ENCODE measurements at regions not wholly inside any gene's neighbourhood (a gene's known extent, or its start where the extent isn't known, plus 50 kb on each side); places are given as distances from the start of the nearest gene placed in this dataset.

DNA sequence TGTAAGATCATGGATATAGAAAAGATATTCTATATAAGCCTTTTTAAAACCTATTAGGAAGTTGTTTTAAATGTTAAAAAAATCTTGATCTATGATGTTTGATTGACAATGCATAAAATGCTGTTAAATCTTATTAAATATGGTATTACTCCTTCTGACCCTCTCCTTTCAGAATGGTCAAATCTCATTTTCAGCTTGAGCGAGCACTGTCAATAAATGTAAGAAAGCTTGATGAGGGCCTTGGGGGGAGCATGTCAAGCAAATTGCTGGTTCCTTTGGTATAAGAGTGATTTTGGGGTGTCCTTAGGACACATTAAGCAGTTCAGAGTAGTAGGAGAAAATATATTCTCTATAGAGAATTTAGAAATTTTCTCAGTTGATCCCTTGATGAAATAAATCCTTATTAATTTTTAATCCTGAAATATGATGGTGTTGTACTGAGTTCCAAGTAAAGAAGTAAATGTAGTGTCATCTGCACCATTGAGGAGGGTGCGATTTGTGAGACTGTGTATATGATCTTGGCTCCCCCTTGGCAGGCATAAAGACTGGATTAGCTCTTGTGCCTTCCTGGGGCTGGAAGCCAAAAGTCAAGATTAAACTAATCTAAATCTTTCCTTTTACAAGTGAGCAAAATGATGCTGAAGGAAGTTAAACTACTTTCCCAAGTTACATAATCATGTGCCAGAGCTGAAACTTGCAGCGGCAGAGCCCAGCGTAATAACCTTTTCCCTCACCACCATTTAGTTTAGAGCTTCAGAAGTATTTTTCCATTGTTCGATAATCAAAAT, 82.6 kb upstream of the ANK2 start:
- no peak for DNase-seq (ENCODE audit: low read depth)
- no peaks in the 10 kb centered on the region for H3K27me3 ChIP-seq (ENCODE audit: control insufficient read depth, insufficient read depth, low read length)
- H3K4me3 ChIP-seq (ENCODE audit: low read depth, low read length): no peak overlapping the region
- no peaks in the 10 kb centered on the region for H3K36me3 ChIP-seq (ENCODE audit: control insufficient read depth, insufficient read depth, low read length)
- TF ChIP-seq, protein P1, sequence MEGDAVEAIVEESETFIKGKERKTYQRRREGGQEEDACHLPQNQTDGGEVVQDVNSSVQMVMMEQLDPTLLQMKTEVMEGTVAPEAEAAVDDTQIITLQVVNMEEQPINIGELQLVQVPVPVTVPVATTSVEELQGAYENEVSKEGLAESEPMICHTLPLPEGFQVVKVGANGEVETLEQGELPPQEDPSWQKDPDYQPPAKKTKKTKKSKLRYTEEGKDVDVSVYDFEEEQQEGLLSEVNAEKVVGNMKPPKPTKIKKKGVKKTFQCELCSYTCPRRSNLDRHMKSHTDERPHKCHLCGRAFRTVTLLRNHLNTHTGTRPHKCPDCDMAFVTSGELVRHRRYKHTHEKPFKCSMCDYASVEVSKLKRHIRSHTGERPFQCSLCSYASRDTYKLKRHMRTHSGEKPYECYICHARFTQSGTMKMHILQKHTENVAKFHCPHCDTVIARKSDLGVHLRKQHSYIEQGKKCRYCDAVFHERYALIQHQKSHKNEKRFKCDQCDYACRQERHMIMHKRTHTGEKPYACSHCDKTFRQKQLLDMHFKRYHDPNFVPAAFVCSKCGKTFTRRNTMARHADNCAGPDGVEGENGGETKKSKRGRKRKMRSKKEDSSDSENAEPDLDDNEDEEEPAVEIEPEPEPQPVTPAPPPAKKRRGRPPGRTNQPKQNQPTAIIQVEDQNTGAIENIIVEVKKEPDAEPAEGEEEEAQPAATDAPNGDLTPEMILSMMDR (IDR thresholded peaks at IDR 0.05; ENCODE audit: insufficient read depth, low read length, poor library complexity, severe bottlenecking): no peak

DNA sequence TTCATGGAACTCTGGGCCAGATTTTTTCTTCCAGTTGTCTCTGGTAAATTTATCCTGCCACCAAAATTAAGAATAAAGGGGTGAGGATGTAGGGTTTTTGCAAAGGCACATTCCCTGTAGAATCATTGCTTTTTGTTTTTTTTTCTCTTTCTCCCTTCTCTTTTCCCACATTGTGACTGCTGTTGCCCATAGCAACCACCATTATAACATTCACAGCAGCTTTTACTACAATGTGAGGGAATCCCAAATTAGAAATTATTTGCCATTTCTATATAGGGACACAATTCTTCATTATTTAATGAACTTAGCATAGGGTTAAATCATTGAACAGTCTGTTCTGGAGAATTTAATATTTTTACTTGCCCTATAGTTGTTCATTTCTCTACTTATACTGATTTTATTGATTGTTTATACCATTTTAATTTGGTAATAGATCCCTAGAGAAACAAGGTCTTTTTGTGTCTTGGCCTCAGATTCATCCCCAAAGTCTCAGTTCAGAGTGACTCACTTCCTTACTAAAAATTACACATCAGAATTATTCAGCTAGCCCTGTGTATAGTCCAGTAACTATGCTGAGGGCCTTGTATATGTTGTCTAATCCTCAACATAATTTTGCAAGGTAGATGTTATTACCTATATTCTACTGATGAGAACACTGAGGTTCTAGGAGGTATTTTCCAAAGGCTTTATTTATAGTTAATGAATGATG, 80.8 kb upstream of the ANK2 start:
- no peak for DNase-seq (ENCODE audit: low read depth)
- no peaks in the 10 kb centered on the region for H3K27me3 ChIP-seq (ENCODE audit: control insufficient read depth, insufficient read depth, low read length)
- TF ChIP-seq, protein P1 (IDR thresholded peaks at IDR 0.05; ENCODE audit: insufficient read depth, low read length, poor library complexity, severe bottlenecking): no peak
- no peaks in the 10 kb centered on the region for H3K36me3 ChIP-seq (ENCODE audit: control insufficient read depth, insufficient read depth, low read length)
- H3K4me3 ChIP-seq (ENCODE audit: low read depth, low read length): no peak overlapping the region

DNA sequence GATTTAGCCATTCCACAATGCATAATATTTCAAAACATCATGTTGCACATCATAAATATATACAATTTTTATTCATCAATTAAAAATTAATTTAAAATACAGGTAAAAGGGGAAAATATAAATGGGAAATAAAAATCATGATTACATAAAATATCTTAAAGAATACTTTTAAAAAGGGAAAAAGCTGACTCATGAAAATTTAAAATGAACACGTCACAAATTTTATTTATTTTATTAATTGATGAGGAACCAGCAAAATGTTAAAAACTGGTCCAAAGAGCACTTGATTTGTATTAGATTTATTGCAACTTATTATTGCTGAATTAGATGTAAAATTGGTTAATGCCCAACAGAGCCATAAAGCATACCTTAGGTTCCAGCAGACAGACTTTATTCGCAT, 78.5 kb upstream of the ANK2 start:
- DNase-seq (ENCODE audit: low read depth): no peak
- Histone ChIP-seq H3K4me3 (ENCODE audit: low read depth, low read length) (no peak overlapping the region), H3K27me3 (ENCODE audit: control insufficient read depth, insufficient read depth, low read length) (no peaks in the 10 kb centered on the region), H3K36me3 (ENCODE audit: control insufficient read depth, insufficient read depth, low read length) (no peaks in the 10 kb centered on the region)
- TF ChIP-seq, protein P1 (IDR thresholded peaks at IDR 0.05; ENCODE audit: insufficient read depth, low read length, poor library complexity, severe bottlenecking): no peak

DNA sequence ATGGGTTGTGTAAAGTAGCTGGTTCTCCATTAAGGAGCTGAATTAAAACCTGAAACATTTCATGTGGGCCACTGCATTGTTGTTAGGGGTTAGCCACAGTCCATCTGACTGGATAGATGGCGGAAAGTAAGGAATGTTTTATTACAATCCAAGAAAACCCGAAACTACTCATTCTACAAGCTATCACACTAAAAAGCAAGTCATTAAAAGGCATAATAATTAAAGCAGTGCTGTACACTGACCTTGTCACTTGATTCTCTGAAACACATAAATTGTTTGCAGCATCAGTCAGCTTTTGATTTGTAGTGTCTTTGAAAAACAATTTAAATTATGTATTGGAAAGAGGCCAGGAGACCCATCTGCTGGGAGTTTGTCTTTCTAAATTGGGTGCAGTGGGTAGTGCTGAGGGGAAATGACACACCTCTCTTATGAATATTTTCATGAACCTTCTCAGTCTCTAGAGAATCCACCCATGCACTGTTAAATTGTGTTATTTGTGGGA, 75.7 kb upstream of the ANK2 start:
- TF ChIP-seq, protein P1 (IDR thresholded peaks at IDR 0.05; ENCODE audit: insufficient read depth, low read length, poor library complexity, severe bottlenecking): no peak
- no peak overlapping the region for H3K4me3 ChIP-seq (ENCODE audit: low read depth, low read length)
- H3K27me3 ChIP-seq (ENCODE audit: control insufficient read depth, insufficient read depth, low read length): no peaks in the 10 kb centered on the region
- H3K36me3 ChIP-seq (ENCODE audit: control insufficient read depth, insufficient read depth, low read length): no peaks in the 10 kb centered on the region
- no peak for DNase-seq (ENCODE audit: low read depth)

DNA sequence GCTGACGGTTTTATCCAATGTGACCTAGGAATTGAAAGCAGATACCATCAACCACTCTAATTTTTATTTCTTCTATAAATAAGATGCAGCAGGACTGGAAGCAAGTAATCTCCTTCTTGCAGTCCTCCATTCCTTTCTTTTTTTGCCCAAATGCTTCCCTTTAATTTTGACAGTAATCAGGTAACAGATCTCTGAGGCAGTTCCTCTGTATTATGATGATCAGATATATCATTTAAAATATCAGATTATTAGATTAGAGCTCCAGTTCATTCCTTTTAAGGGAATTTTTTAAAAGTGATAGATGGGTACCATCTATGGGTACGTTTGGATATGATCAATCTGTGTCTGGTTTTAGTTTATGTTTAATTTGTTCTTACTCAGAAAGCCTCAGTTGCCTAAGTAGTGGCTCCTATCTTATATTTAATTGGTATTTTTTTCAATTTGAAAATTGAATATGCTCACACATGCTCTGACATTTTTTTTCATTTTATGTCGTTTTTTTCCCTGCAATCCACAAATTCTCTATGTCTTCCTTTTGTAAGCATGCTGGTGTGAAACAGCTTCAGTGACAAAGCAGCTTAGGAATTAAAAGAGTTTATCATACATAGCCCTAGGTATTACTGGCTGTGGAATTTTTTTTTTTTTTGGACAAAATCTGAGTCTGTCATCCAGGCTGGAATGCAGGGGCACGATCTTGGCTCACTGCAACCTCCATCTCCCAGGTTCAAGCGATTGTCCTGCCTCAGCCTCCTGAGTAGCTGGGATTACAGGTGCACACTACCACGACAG, 73.7 kb upstream of the ANK2 start:
- DNase-seq (ENCODE audit: low read depth): no peak
- H3K27me3 ChIP-seq (ENCODE audit: control insufficient read depth, insufficient read depth, low read length): no peaks in the 10 kb centered on the region
- H3K36me3 ChIP-seq (ENCODE audit: control insufficient read depth, insufficient read depth, low read length): no peaks in the 10 kb centered on the region
- TF ChIP-seq, protein P1 (IDR thresholded peaks at IDR 0.05; ENCODE audit: insufficient read depth, low read length, poor library complexity, severe bottlenecking): no peak
- no peak overlapping the region for H3K4me3 ChIP-seq (ENCODE audit: low read depth, low read length)

Data from kidney epithelial cell (primary cell).